Parathyroid adenoma (tissue), 2 donors: ENCODE measurements at regions not wholly inside any gene's neighbourhood (a gene's known extent, or its start where the extent isn't known, plus 50 kb on each side); places are given as distances from the start of the nearest gene placed in this dataset.
"Not testable (repeated sequence)": the region's sequence is repeated elsewhere in the genome, so short reads cannot be mapped to it uniquely, and the experiment has no call there.

ENCODE experiments used
- H2AFZ ChIP-seq: fragments of 300-600 bp; sonication (generic); one replicate; pipeline ENCODE4 v1.7.0; 2017; ENCODE audit warnings: antibody characterized with exemption, mild to moderate bottlenecking
- H3K27ac ChIP-seq: fragments of 300-600 bp; sonication (generic); one replicate; pipeline ENCODE4 v1.7.0; 2017
- H3K27me3 ChIP-seq: fragments of 300-600 bp; sonication (generic); one replicate; pipeline ENCODE4 v1.7.0; 2017; ENCODE audit warnings: low read length; ENCODE audit not compliant: control insufficient read depth, insufficient read depth
- H3K36me3 ChIP-seq: fragments of 300-600 bp; sonication (generic); one replicate; pipeline ENCODE4 v1.7.0; 2017; ENCODE audit warnings: low read length; ENCODE audit not compliant: control insufficient read depth, insufficient read depth
- H3K4me1 ChIP-seq: fragments of 300-600 bp; sonication (generic); one replicate; pipeline ENCODE4 v1.7.0; 2017; ENCODE audit warnings: control low read depth
- H3K4me2 ChIP-seq: fragments of 300-600 bp; sonication (generic); one replicate; pipeline ENCODE4 v1.7.0; 2017; ENCODE audit warnings: low read length
- H3K4me3 ChIP-seq: fragments of 300-600 bp; sonication (generic); one replicate; pipeline ENCODE4 v1.7.0; 2017; ENCODE audit warnings: low read depth, low read length
- H3K79me2 ChIP-seq: fragments of 300-600 bp; sonication (generic); one replicate; pipeline ENCODE4 v1.7.0; 2017; ENCODE audit warnings: control low read depth
- H3K9ac ChIP-seq: fragments of 300-600 bp; sonication (generic); one replicate; pipeline ENCODE4 v1.7.0; 2017; ENCODE audit warnings: mild to moderate bottlenecking
- H3K9me3 ChIP-seq: fragments of 300-600 bp; sonication (generic); one replicate; pipeline ENCODE4 v1.7.0; 2017; ENCODE audit warnings: low read length; ENCODE audit not compliant: control insufficient read depth
- donor health status: primary hyperparathyroidism.

- H2AFZ ChIP-seq, H3K9me3 ChIP-seq, H3K79me2 ChIP-seq, H3K9ac ChIP-seq, H3K36me3 ChIP-seq, H3K27ac ChIP-seq, H3K27me3 ChIP-seq, H3K4me2 ChIP-seq, H3K4me3 ChIP-seq, H3K4me1 ChIP-seq: not testable (repeated sequence)
Observed at GRCh38 chr2:111424176-111424575, 303.5 kb downstream of the BCL2L11 start.

- not testable (repeated sequence) for H3K4me2 ChIP-seq, H3K9me3 ChIP-seq, H3K36me3 ChIP-seq, H3K27ac ChIP-seq, H3K4me1 ChIP-seq, H3K27me3 ChIP-seq, H3K4me3 ChIP-seq, H3K9ac ChIP-seq, H3K79me2 ChIP-seq, H2AFZ ChIP-seq
Observed at GRCh38 chr2:111424851-111425309, 304.2 kb downstream of the BCL2L11 start.

- not testable (repeated sequence) for H3K36me3 ChIP-seq, H3K27ac ChIP-seq, H3K79me2 ChIP-seq, H3K9me3 ChIP-seq, H3K9ac ChIP-seq, H2AFZ ChIP-seq, H3K4me3 ChIP-seq, H3K4me2 ChIP-seq, H3K27me3 ChIP-seq, H3K4me1 ChIP-seq
Observed at GRCh38 chr2:111425789-111426201, 305.1 kb downstream of the BCL2L11 start.

GRCh38 chr2:111427346-111427745 is 306.6 kb downstream of the BCL2L11 start:
- H3K4me2 ChIP-seq, H3K9me3 ChIP-seq, H3K4me3 ChIP-seq, H3K79me2 ChIP-seq, H3K9ac ChIP-seq, H3K27ac ChIP-seq, H3K4me1 ChIP-seq, H2AFZ ChIP-seq, H3K36me3 ChIP-seq, H3K27me3 ChIP-seq: not testable (repeated sequence)

- H3K27me3 ChIP-seq, H3K27ac ChIP-seq, H3K79me2 ChIP-seq, H3K9me3 ChIP-seq, H3K4me2 ChIP-seq, H2AFZ ChIP-seq, H3K9ac ChIP-seq, H3K36me3 ChIP-seq, H3K4me3 ChIP-seq, H3K4me1 ChIP-seq: not testable (repeated sequence)
Observed at GRCh38 chr2:111428915-111429314, 308.2 kb downstream of the BCL2L11 start.

- not testable (repeated sequence) for H3K27me3 ChIP-seq, H3K9ac ChIP-seq, H3K27ac ChIP-seq, H3K4me3 ChIP-seq, H3K4me2 ChIP-seq, H3K36me3 ChIP-seq, H3K79me2 ChIP-seq, H3K9me3 ChIP-seq, H2AFZ ChIP-seq, H3K4me1 ChIP-seq
Observed at GRCh38 chr2:111429353-111429752, 308.6 kb downstream of the BCL2L11 start.

GRCh38 chr2:111430817-111431661 is 310.3 kb downstream of the BCL2L11 start:
- not testable (repeated sequence) for H2AFZ ChIP-seq, H3K79me2 ChIP-seq, H3K27me3 ChIP-seq, H3K9ac ChIP-seq, H3K36me3 ChIP-seq, H3K4me3 ChIP-seq, H3K27ac ChIP-seq, H3K4me1 ChIP-seq, H3K9me3 ChIP-seq, H3K4me2 ChIP-seq

GRCh38 chr2:111432423-111432822 is 311.7 kb downstream of the BCL2L11 start:
- not testable (repeated sequence) for H3K4me1 ChIP-seq, H2AFZ ChIP-seq, H3K9ac ChIP-seq, H3K4me3 ChIP-seq, H3K36me3 ChIP-seq, H3K4me2 ChIP-seq, H3K79me2 ChIP-seq, H3K9me3 ChIP-seq, H3K27ac ChIP-seq, H3K27me3 ChIP-seq

- not testable (repeated sequence) for H3K9me3 ChIP-seq, H3K27ac ChIP-seq, H3K4me3 ChIP-seq, H3K4me1 ChIP-seq, H3K9ac ChIP-seq, H2AFZ ChIP-seq, H3K27me3 ChIP-seq, H3K79me2 ChIP-seq, H3K36me3 ChIP-seq, H3K4me2 ChIP-seq
Observed at GRCh38 chr2:111432916-111433499, 312.3 kb downstream of the BCL2L11 start.

GRCh38 chr2:111433892-111434607 is 313.3 kb downstream of the BCL2L11 start:
- H3K27ac ChIP-seq, H3K79me2 ChIP-seq, H3K4me1 ChIP-seq, H3K4me3 ChIP-seq, H3K36me3 ChIP-seq, H3K27me3 ChIP-seq, H2AFZ ChIP-seq, H3K9me3 ChIP-seq, H3K4me2 ChIP-seq, H3K9ac ChIP-seq: not testable (repeated sequence)

- H2AFZ ChIP-seq, H3K4me3 ChIP-seq, H3K9ac ChIP-seq, H3K27ac ChIP-seq, H3K4me1 ChIP-seq, H3K27me3 ChIP-seq, H3K36me3 ChIP-seq, H3K79me2 ChIP-seq, H3K9me3 ChIP-seq, H3K4me2 ChIP-seq: not testable (repeated sequence)
Observed at GRCh38 chr2:111434608-111434939, 313.9 kb downstream of the BCL2L11 start.
